ENCODE measurements at regions not wholly inside any gene's neighbourhood (a gene's known extent, or its start where the extent isn't known, plus 50 kb on each side); places are given as distances from the start of the nearest gene placed in this dataset.

DNA sequence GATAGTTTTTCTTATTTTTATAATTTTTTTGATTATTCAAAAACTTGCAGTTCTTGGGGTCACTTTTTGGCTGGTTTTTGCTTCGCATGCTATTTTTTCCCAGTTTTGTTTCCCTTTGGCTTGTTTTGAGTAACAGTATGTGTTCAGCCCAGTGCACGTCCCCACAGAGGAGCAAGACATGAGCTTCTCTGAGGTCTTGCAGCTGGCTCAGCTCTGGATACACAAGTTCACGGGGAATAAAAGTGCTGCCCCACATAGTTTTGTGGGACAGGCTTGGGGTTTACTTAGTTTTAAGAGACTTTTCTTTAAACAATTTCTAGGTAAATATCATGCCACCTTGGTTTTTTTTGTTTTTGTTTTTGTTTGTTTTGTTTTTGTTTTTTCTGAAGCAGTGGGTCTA is 297.8 kb upstream of the IRX1 start:
- DNase-seq (ENCODE audit: extremely low read depth in 1 of 4, low spot score in 3 of 4), result no peak
- intact Hi-C loops (cut with micrococcal nuclease), result no loop called here
- Histone ChIP-seq H3K4me2 (ENCODE audit: insufficient read depth, low read length) (no peak overlapping the region), H4K20me1 (replicated peaks; ENCODE audit: control insufficient read depth, insufficient read depth, low read length) (0 out of 2 replicates have a peak, but pooled peaks cover 2% of the 10 kb centered on the region), H3K36me3 (ENCODE audit: control insufficient read depth, insufficient read depth, low read length) (no peaks in the 10 kb centered on the region), H3K27ac (ENCODE audit: extremely low read depth, low read depth, low read length) (no peak overlapping the region), H3K9me3 (replicated peaks; ENCODE audit: control insufficient read depth, insufficient read depth, low read depth, low read length) (no peaks in the 10 kb centered on the region), H2AFZ (ENCODE audit: low read depth, low read length) (no peak overlapping the region), H3K9me1 (ENCODE audit: control insufficient read depth, insufficient read depth, low read length) (no peaks in the 10 kb centered on the region), H3K4me1 (replicated peaks in 1 of 2; ENCODE audit: control insufficient read depth in 2 of 2, insufficient read depth in 2 of 2, low read length in 2 of 2) (no peaks in the 10 kb centered on the region), H3K27me3 (ENCODE audit: control insufficient read depth in 2 of 2, insufficient read depth in 2 of 2, low read length in 2 of 2) (peaks cover 0 to 7% of the 10 kb centered on the region in 2 experiments; a peak in 3 of 5 replicates), H3K4me3 (no peak overlapping the region), H3K79me2 (ENCODE audit: control insufficient read depth, insufficient read depth, low read length) (no peaks in the 10 kb centered on the region), H3K9ac (ENCODE audit: insufficient read depth in 1 of 2, low read depth in 2 of 2, low read length in 2 of 2) (no peak overlapping the region)
- BruUV-seq (replicated peaks), result no TSS peak
- 4% methylated on average over 3 of the region's 3 CpGs for WGBS (ENCODE audit: insufficient coverage, low coverage, missing lambda C conversion rate)
- no peak for ATAC-seq
- FAIRE-seq, result no peak
- POLR2A ChIA-PET, result no interaction called here
- CTCF ChIA-PET (ENCODE audit: low intra/inter-chr PET ratio), result no interaction called here
- in situ Hi-C loops (cut with MboI), result no loop called here
- TF ChIP-seq, protein P1, sequence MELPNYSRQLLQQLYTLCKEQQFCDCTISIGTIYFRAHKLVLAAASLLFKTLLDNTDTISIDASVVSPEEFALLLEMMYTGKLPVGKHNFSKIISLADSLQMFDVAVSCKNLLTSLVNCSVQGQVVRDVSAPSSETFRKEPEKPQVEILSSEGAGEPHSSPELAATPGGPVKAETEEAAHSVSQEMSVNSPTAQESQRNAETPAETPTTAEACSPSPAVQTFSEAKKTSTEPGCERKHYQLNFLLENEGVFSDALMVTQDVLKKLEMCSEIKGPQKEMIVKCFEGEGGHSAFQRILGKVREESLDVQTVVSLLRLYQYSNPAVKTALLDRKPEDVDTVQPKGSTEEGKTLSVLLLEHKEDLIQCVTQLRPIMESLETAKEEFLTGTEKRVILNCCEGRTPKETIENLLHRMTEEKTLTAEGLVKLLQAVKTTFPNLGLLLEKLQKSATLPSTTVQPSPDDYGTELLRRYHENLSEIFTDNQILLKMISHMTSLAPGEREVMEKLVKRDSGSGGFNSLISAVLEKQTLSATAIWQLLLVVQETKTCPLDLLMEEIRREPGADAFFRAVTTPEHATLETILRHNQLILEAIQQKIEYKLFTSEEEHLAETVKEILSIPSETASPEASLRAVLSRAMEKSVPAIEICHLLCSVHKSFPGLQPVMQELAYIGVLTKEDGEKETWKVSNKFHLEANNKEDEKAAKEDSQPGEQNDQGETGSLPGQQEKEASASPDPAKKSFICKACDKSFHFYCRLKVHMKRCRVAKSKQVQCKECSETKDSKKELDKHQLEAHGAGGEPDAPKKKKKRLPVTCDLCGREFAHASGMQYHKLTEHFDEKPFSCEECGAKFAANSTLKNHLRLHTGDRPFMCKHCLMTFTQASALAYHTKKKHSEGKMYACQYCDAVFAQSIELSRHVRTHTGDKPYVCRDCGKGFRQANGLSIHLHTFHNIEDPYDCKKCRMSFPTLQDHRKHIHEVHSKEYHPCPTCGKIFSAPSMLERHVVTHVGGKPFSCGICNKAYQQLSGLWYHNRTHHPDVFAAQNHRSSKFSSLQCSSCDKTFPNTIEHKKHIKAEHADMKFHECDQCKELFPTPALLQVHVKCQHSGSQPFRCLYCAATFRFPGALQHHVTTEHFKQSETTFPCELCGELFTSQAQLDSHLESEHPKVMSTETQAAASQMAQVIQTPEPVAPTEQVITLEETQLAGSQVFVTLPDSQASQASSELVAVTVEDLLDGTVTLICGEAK (IDR thresholded peaks at IDR 0.05), result no peak
- TF ChIP-seq, protein P1 (CRISPR knock-in tag; IDR thresholded peaks at IDR 0.05), result no peak
- TF ChIP-seq TSC22D4 (tag; IDR thresholded peaks at IDR 0.05) (no peak), TGIF2 (CRISPR knock-in tag; IDR thresholded peaks at IDR 0.05) (no peak), HEY1 (CRISPR knock-in tag; IDR thresholded peaks at IDR 0.05; ENCODE audit: borderline replicate concordance) (no peak), TCFL5 (CRISPR knock-in tag; conservative IDR thresholded peaks at IDR 0.05) (no peak), TEAD4 (IDR thresholded peaks at IDR 0.05; ENCODE audit: low read length) (no peak), TEAD4 (CRISPR knock-in tag; IDR thresholded peaks at IDR 0.05; ENCODE audit: borderline replicate concordance) (no peak), DNMT1 (IDR thresholded peaks at IDR 0.05) (no peak)
- TF ChIP-seq, protein P2, sequence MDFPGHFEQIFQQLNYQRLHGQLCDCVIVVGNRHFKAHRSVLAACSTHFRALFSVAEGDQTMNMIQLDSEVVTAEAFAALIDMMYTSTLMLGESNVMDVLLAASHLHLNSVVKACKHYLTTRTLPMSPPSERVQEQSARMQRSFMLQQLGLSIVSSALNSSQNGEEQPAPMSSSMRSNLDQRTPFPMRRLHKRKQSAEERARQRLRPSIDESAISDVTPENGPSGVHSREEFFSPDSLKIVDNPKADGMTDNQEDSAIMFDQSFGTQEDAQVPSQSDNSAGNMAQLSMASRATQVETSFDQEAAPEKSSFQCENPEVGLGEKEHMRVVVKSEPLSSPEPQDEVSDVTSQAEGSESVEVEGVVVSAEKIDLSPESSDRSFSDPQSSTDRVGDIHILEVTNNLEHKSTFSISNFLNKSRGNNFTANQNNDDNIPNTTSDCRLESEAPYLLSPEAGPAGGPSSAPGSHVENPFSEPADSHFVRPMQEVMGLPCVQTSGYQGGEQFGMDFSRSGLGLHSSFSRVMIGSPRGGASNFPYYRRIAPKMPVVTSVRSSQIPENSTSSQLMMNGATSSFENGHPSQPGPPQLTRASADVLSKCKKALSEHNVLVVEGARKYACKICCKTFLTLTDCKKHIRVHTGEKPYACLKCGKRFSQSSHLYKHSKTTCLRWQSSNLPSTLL (IDR thresholded peaks at IDR 0.05), result no peak
